ENCODE measurements at regions not wholly inside any gene's neighbourhood (a gene's known extent, or its start where the extent isn't known, plus 50 kb on each side); places are given as distances from the start of the nearest gene placed in this dataset.

GRCh38 chr15:36090286-36090946 lies 489.0 kb upstream of the CDIN1 start:
- TF ChIP-seq POLR2A (IDR thresholded peaks at IDR 0.05): no peak
- no peak for TF ChIP-seq CTCF (IDR thresholded peaks at IDR 0.05)
- no peak for TF ChIP-seq EP300 (IDR thresholded peaks at IDR 0.05)
- no peak for TF ChIP-seq POLR2AphosphoS5 (IDR thresholded peaks at IDR 0.05)

Measured in gastroesophageal sphincter (tissue), 3 donors.